ENCODE measurements at regions not wholly inside any gene's neighbourhood (a gene's known extent, or its start where the extent isn't known, plus 50 kb on each side); places are given as distances from the start of the nearest gene placed in this dataset.

GRCh38 chr18:60267391-60268058, 105.0 kb downstream of the MC4R start:
- no peak for TF ChIP-seq CTCF (IDR thresholded peaks at IDR 0.05; ENCODE audit: insufficient read depth, low read depth, low read length, missing control alignments)
- DNase-seq (ENCODE audit: low read depth) = no peak
- no peak overlapping the region for H3K4me3 ChIP-seq (ENCODE audit: low read depth, low read length)

DNA sequence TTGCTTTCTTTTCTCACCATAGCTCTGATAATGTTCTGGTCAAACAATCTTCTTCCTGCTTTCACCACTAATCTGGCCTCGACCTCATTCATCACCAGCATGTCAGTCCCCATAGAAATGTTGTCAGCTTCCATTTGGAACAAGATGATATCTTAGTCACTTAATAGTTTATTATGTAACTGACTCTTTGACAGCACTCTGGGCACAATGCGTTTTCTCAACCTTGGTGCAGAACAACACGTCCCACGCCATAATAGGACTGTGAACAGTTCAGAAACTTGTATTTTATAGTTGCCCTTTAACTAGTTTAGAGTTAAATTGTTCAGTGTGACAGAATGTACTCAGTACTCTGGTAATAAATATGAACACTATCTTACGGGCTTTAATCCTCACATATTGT, 106.0 kb downstream of the MC4R start:
- H3K4me3 ChIP-seq (ENCODE audit: low read depth, low read length) = no peak overlapping the region
- TF ChIP-seq CTCF (IDR thresholded peaks at IDR 0.05; ENCODE audit: insufficient read depth, low read depth, low read length, missing control alignments) = no peak
- no peak for DNase-seq (ENCODE audit: low read depth)

GRCh38 chr18:60259052-60259681, 113.4 kb downstream of the MC4R start:
- no peak for DNase-seq (ENCODE audit: low read depth)
- no peak for TF ChIP-seq CTCF (IDR thresholded peaks at IDR 0.05; ENCODE audit: insufficient read depth, low read depth, low read length, missing control alignments)
- no peak overlapping the region for H3K4me3 ChIP-seq (ENCODE audit: low read depth, low read length)

DNA sequence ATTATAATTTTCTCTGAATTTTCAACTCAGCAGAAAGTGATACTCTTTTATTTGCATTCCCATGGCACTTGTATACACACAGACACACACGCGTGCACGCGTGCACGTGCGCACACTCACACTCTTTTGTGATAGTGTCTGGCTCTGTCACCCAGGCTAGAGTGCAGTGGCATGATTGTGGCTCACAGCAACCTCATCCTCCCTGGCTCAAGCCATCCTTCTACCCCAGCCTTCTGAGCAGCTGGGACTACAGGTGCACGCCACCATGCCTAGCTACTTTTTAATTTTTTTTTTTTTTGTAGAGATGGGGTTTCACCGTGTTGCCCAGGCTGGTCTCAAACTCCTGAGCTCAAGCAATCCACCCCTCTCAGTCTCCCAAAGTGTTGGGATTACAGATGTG, 123.2 kb downstream of the MC4R start:
- no peak for DNase-seq (ENCODE audit: low read depth)
- no peak overlapping the region for H3K4me3 ChIP-seq (ENCODE audit: low read depth, low read length)
- TF ChIP-seq CTCF (IDR thresholded peaks at IDR 0.05; ENCODE audit: insufficient read depth, low read depth, low read length, missing control alignments) = no peak

DNA sequence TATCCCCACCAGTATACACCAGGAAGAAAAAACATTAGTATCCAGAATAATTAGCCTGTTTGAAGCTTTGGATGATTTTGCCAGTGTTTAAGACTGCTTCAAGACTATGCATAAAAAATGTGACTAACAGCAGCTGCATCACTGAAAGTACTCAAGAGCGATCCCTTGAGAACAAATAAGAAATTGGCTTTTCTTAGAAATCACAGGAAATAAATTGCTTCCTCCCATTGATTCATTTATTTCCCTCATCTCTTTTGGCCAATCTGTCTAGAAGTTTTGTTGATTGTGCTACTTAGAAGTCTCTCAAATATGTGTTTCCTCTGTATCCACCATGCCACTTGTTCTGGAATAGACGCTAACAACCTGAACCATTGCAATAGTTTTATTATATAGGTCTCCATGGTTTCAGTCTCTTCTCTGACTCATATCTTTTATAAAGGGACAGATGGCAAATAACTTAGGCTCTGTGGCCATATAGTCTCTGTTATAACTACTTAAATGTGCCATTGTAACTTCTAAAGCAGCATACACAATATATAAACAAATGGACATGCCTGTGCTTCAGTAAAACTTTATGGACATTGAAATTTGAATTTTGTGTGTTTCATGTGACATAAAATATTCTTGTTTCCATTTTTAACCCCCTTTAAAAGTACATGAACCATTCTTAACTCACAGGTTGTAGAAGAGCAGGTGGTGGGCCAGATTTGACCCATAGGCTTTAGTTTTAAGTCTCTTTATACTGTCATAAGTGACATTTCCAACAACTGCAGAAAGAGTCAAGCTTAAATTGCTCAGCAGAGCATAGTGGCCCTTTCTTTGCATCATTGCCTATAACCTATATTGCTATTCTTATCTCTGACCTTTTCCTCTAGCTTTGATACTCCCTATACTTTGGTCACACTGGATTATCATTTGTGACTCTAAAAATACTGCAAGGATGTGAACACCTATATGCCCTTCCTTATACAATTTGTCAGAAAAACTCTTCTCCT, 123.9 kb downstream of the MC4R start:
- no peak for TF ChIP-seq CTCF (IDR thresholded peaks at IDR 0.05; ENCODE audit: insufficient read depth, low read depth, low read length, missing control alignments)
- H3K4me3 ChIP-seq (ENCODE audit: low read depth, low read length) = no peak overlapping the region
- no peak for DNase-seq (ENCODE audit: low read depth)

DNA sequence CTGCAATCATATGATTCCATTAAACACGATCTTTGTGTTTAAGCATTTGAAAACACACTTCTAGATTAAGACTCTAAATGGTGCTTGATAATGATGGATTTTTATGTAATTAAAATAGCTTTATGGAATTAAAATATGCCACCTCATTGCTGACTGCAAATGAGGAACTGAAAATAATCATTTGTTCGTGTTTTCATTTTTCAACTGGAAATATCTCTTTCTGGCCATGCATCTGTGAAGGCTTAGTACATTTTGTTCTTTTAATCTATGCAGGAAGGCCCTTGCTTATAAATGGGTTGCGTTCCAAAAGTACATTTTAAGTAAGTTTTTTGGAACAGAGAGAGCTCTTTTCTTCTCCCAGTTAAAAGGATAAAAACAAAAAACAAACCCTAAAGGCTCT, 125.5 kb downstream of the MC4R start:
- DNase-seq (ENCODE audit: low read depth) = peak; percentile 16
- H3K4me3 ChIP-seq (ENCODE audit: low read depth, low read length) = no peak overlapping the region
- TF ChIP-seq CTCF (IDR thresholded peaks at IDR 0.05; ENCODE audit: insufficient read depth, low read depth, low read length, missing control alignments) = no peak
